ENCODE measurements at regions not wholly inside any gene's neighbourhood (a gene's known extent, or its start where the extent isn't known, plus 50 kb on each side); places are given as distances from the start of the nearest gene placed in this dataset.

DNA sequence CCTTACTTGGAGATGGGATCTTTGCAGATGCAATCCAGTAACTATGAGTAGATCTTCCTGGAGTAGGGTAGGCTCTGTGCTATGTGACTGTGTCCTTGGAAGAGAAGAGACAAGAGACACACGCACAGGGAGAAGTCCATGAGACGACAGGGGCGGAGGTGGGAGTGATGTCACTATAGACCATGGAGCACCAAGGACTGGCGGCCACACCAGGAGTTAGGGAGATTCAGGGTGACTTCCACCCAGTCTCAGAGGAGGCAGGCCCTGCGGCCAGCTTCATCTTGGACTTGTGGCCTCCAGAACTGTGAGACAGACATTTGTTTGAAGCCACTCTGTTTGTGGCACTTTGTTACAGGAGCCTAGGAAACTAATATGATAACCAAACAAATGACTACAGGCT is 177.8 kb downstream of the INHBB start:
- H3K9me3 Mint-ChIP-seq: no peaks in the 10 kb centered on the region
- CTCF ChIA-PET: no interaction called here
- no peak overlapping the region for H3K4me3 Mint-ChIP-seq
- no peak for TF ChIP-seq CTCF (IDR thresholded peaks at IDR 0.05)
- no peaks in the 10 kb centered on the region for H3K4me1 Mint-ChIP-seq
- DNase-seq (no peak), ATAC-seq (ENCODE audit: low read depth) (no peak)
- H3K36me3 Mint-ChIP-seq (ENCODE audit: low read depth): no peaks in the 10 kb centered on the region
- H3K27ac Mint-ChIP-seq: no peak overlapping the region
- intact Hi-C loops (cut with micrococcal nuclease): no loop called here
- POLR2A ChIA-PET: no interaction called here
- peaks cover 20% of the 10 kb centered on the region for H3K27me3 Mint-ChIP-seq

DNA sequence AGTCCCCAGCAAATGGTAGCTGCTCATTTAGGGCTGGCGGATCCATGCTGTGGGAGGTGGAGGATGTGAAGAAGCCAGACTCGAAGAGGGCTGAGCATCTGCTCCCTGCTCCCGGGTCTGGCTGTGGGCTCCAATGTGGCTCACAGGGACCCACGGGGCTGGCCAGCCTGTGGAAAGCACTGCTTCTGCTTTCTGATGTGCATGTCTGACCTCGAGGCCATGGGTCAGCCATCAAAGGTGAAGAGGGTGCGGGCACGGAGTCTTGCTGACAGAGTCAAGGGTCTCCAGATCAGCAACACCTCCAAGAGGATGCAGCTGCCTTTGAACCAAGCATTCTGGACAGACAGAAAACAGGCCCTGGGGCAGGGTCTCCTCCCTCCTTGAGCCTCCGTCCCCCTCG is 178.2 kb downstream of the INHBB start:
- intact Hi-C loops (cut with micrococcal nuclease): no loop called here

GRCh38 chr2:120525056-120526046 is 179.4 kb downstream of the INHBB start:
- Mint-ChIP-seq H3K4me3 (no peak overlapping the region), H3K27ac (no peak overlapping the region), H3K36me3 (ENCODE audit: low read depth) (no peaks in the 10 kb centered on the region), H3K27me3 (peaks cover 17% of the 10 kb centered on the region), H3K4me1 (no peaks in the 10 kb centered on the region), H3K9me3 (no peaks in the 10 kb centered on the region)
- ATAC-seq (ENCODE audit: low read depth): no peak
- no peak for TF ChIP-seq CTCF (IDR thresholded peaks at IDR 0.05)
- ChIA-PET CTCF (no interaction called here), POLR2A (no interaction called here)
- intact Hi-C loops (cut with micrococcal nuclease): no loop called here
- no peak for DNase-seq

More for the DNA sequence above, 178.2 kb downstream of the INHBB start:
- H3K27ac Mint-ChIP-seq: no peak overlapping the region
- H3K27me3 Mint-ChIP-seq: peaks cover 17% of the 10 kb centered on the region
- DNase-seq: no peak
- H3K36me3 Mint-ChIP-seq (ENCODE audit: low read depth): no peaks in the 10 kb centered on the region
- no peak for ATAC-seq (ENCODE audit: low read depth)
- TF ChIP-seq CTCF (IDR thresholded peaks at IDR 0.05): no peak
- no peaks in the 10 kb centered on the region for H3K9me3 Mint-ChIP-seq
- POLR2A ChIA-PET: no interaction called here
- no peak overlapping the region for H3K4me3 Mint-ChIP-seq
- CTCF ChIA-PET: no interaction called here
- H3K4me1 Mint-ChIP-seq: no peaks in the 10 kb centered on the region

DNA sequence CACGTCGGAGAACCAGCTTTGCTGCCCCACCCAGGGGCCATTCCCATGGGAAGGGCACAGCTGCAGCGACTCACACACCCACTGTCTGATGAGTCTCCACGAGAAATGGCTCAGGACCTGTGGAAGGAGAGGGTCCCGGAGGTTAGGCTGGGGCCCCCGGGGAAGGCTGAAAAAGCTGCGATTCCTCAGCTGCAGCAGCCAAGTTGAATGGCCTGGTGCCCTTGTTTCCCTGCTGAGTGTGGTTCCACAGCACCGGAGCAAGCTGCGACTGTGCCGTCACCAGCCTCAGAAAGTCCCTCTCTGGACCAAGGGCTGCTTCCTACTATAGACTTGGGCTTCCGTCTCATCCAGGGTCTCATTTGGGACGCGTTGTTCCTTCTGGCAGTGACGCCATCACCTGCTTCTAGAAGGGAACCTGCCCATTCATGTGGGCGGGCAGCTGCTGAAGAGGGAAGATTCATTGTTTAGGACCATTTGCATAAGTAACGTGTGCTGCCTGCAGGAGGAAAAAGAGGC is 180.2 kb downstream of the INHBB start:
- peaks cover 4% of the 10 kb centered on the region for H3K9me3 Mint-ChIP-seq
- H3K36me3 Mint-ChIP-seq (ENCODE audit: low read depth): no peaks in the 10 kb centered on the region
- no peak overlapping the region for H3K27ac Mint-ChIP-seq
- peaks cover 17% of the 10 kb centered on the region for H3K27me3 Mint-ChIP-seq
- ChIA-PET POLR2A (no interaction called here), CTCF (no interaction called here)
- no peak for TF ChIP-seq CTCF (IDR thresholded peaks at IDR 0.05)
- no peak overlapping the region for H3K4me3 Mint-ChIP-seq
- ATAC-seq (ENCODE audit: low read depth) (no peak), DNase-seq (no peak)
- intact Hi-C loops (cut with micrococcal nuclease): no loop called here
- H3K4me1 Mint-ChIP-seq: no peaks in the 10 kb centered on the region

DNA sequence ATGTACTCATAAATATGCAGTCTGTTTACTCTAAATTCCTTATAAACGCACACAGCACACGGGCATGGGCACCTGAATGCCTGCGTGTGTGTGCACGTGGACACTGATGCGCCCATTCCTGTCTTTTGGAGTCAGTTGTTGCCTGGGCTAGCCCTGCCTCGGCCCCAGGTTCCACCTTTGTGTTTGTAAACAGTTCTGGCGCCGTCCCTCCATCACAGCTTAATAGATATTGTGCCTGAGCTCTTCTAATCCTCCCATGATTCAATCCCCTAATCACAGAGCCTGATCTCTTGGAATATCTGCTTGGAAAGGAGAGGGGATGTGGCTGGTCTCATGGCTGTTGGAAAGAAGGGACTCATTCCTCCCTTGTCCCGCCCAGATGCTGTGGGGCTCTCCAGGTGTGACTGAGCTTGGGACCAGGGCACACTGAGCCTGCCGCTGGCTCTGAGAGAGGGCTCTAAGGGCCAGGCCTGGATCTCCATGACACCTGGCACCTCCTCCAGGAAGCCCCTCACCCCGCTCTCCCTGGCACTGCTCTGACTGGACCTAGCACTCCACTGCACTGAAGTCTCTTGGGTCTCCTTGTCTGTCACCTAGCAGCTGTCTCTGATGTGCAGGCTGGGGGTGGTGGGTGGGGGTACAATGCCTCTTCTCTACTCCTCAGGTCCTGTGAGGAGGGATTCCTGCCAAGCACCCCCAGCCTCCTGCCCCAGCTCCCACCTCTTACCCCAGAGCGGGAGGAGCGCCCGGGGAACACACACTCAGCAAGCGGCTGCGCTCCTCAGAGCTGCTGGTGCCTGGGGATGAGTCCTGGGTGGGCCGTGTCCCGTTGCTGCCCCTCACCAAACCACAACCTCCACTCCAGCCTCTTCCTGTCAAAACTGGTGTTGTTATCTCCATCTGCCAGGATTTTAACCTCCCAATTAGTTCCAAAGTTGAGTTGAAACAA is 181.3 kb downstream of the INHBB start:
- H3K27me3 Mint-ChIP-seq: peaks cover 8% of the 10 kb centered on the region
- ChIA-PET POLR2A (no interaction called here), CTCF (no interaction called here)
- no peak for TF ChIP-seq CTCF (IDR thresholded peaks at IDR 0.05)
- H3K36me3 Mint-ChIP-seq (ENCODE audit: low read depth): no peaks in the 10 kb centered on the region
- H3K27ac Mint-ChIP-seq: no peak overlapping the region
- intact Hi-C loops (cut with micrococcal nuclease): no loop called here
- H3K9me3 Mint-ChIP-seq: peaks cover 4% of the 10 kb centered on the region
- no peak for ATAC-seq (ENCODE audit: low read depth)
- no peak for DNase-seq
- no peak overlapping the region for H3K4me3 Mint-ChIP-seq
- H3K4me1 Mint-ChIP-seq: no peaks in the 10 kb centered on the region

Data from activated B cell treated with CpG ODN at 0.5 μM for 24 hours (primary cell).